WTC11 (cell line): ENCODE measurements at regions not wholly inside any gene's neighbourhood (a gene's known extent, or its start where the extent isn't known, plus 50 kb on each side); places are given as distances from the start of the nearest gene placed in this dataset.

ENCODE experiments used
- ATAC-seq: fragments of 200-7000 bp; cut with Tn5 transposase; 2 replicates; pipeline ENCODE4 v1.10.0; 2021; ENCODE audit warnings: mild to moderate bottlenecking, moderate library complexity
- CTCF ChIA-PET: fragments of 300-600 bp; sonication (Branson Sonifier 250); formaldehyde crosslinking; loops from one replicate; lab custom pipeline; 2021; ENCODE audit warnings: antibody characterized with exemption; lab: Charles Lee
- POLR2A ChIA-PET: fragments of 350-600 bp; sonication (Branson Sonifier 250); formaldehyde crosslinking; loops from one replicate; lab custom pipeline; 2021; ENCODE audit warnings: antibody characterized with exemption; lab: Charles Lee
- DNase-seq: peaks from one replicate; pipeline ENCODE4 v3.0.0; 2021; ENCODE audit warnings: low spot score
- H3K27ac Mint-ChIP-seq: 2 replicates; pipeline ENCODE4 v1.8.0; 2021; ENCODE audit warnings: mixed read lengths
- H3K27me3 Mint-ChIP-seq: 2 replicates; pipeline ENCODE4 v1.8.0; 2021; ENCODE audit warnings: low read depth, mild to moderate bottlenecking, moderate library complexity, mixed read lengths
- H3K36me3 Mint-ChIP-seq: 2 replicates; pipeline ENCODE4 v1.8.0; 2021; ENCODE audit warnings: mixed read lengths
- H3K4me1 Mint-ChIP-seq: 2 replicates; pipeline ENCODE4 v1.8.0; 2022; ENCODE audit warnings: mixed read lengths
- H3K4me3 Mint-ChIP-seq: 2 replicates; pipeline ENCODE4 v1.8.0; 2021; ENCODE audit warnings: mild to moderate bottlenecking, moderate library complexity, mixed read lengths
- H3K9me3 Mint-ChIP-seq: 2 replicates; pipeline ENCODE4 v1.8.0; 2021; ENCODE audit warnings: mixed read lengths
- AR ChIP-seq: fragments of 250-450 bp; sonication (Bioruptor Pico); IDR thresholded peaks from 2 replicates; pipeline ENCODE4 v1.9.0; 2021; ENCODE audit warnings: mild to moderate bottlenecking
- ATF1 ChIP-seq: sonication (generic); formaldehyde crosslinking; IDR thresholded peaks from 2 replicates; pipeline ENCODE4 v1.8.1; 2023; ENCODE audit warnings: mild to moderate bottlenecking, moderate library complexity, missing genetic modification reagents
- ATF6 ChIP-seq: sonication (generic); formaldehyde crosslinking; IDR thresholded peaks from 2 replicates; pipeline ENCODE4 v1.8.1; 2023; ENCODE audit warnings: mild to moderate bottlenecking, missing genetic modification reagents
- CBFB ChIP-seq: sonication (generic); formaldehyde crosslinking; IDR thresholded peaks from 2 replicates; pipeline ENCODE4 v1.8.1; 2022; ENCODE audit warnings: mild to moderate bottlenecking, low read depth, missing genetic modification reagents
- CREB1 ChIP-seq: sonication (generic); formaldehyde crosslinking; IDR thresholded peaks from 2 replicates; pipeline ENCODE4 v1.8.0; 2023; ENCODE audit warnings: mild to moderate bottlenecking, missing genetic modification reagents
- EMX1 ChIP-seq: fragments of 250-450 bp; sonication (Bioruptor Pico); IDR thresholded peaks from 2 replicates; pipeline ENCODE4 v1.8.0; 2021; ENCODE audit warnings: mild to moderate bottlenecking
- ERG ChIP-seq: fragments of 250-450 bp; sonication (Bioruptor Pico); IDR thresholded peaks from 2 replicates; pipeline ENCODE4 v1.8.0; 2021; ENCODE audit warnings: mild to moderate bottlenecking
- ETV6 ChIP-seq: sonication (generic); formaldehyde crosslinking; IDR thresholded peaks from 2 replicates; pipeline ENCODE4 v1.8.1; 2022; ENCODE audit warnings: mild to moderate bottlenecking, missing genetic modification reagents
- FOXK1 ChIP-seq: sonication (generic); formaldehyde crosslinking; IDR thresholded peaks from 2 replicates; pipeline ENCODE4 v1.8.0; 2022; ENCODE audit warnings: mild to moderate bottlenecking, moderate library complexity, missing genetic modification reagents
- GTF2I ChIP-seq: fragments of 250-450 bp; sonication (Bioruptor Pico); conservative IDR thresholded peaks from 2 replicates; pipeline ENCODE4 v1.4.0; 2021; ENCODE audit warnings: mild to moderate bottlenecking
- MAX ChIP-seq: sonication (generic); formaldehyde crosslinking; IDR thresholded peaks from 2 replicates; pipeline ENCODE4 v1.8.0; 2022; ENCODE audit warnings: mild to moderate bottlenecking, missing genetic modification reagents
- NFE2L1 ChIP-seq: sonication (generic); formaldehyde crosslinking; IDR thresholded peaks from 2 replicates; pipeline ENCODE4 v1.8.1; 2023; ENCODE audit warnings: missing genetic modification reagents
- NR1H2 ChIP-seq: sonication (generic); formaldehyde crosslinking; IDR thresholded peaks from 2 replicates; pipeline ENCODE4 v1.9.0; 2021; ENCODE audit warnings: mild to moderate bottlenecking, moderate library complexity, missing genetic modification reagents
- NR2C2 ChIP-seq: sonication (generic); formaldehyde crosslinking; IDR thresholded peaks from 2 replicates; pipeline ENCODE4 v1.8.0; 2022; ENCODE audit warnings: mild to moderate bottlenecking, missing genetic modification reagents
- NR3C1 ChIP-seq: sonication (generic); formaldehyde crosslinking; conservative IDR thresholded peaks from 2 replicates; pipeline ENCODE4 v1.8.1; 2023; ENCODE audit warnings: low read depth, mild to moderate bottlenecking, missing genetic modification reagents
- PREB ChIP-seq: sonication (generic); formaldehyde crosslinking; IDR thresholded peaks from 2 replicates; pipeline ENCODE4 v1.8.1; 2022; ENCODE audit warnings: mild to moderate bottlenecking, missing genetic modification reagents, moderate library complexity, borderline replicate concordance
- PRRX2 ChIP-seq: fragments of 250-450 bp; sonication (Bioruptor Pico); IDR thresholded peaks from 2 replicates; pipeline ENCODE4 v1.8.0; 2021; ENCODE audit warnings: mild to moderate bottlenecking
- TCF7 ChIP-seq: sonication (generic); formaldehyde crosslinking; IDR thresholded peaks from 2 replicates; pipeline ENCODE4 v1.8.0; 2022; ENCODE audit warnings: mild to moderate bottlenecking, low read depth, missing genetic modification reagents, moderate library complexity
- TEAD1 ChIP-seq: sonication (generic); formaldehyde crosslinking; IDR thresholded peaks from 2 replicates; pipeline ENCODE4 v1.8.0; 2022; ENCODE audit warnings: mild to moderate bottlenecking, missing genetic modification reagents
- ZNF121 ChIP-seq: sonication (generic); formaldehyde crosslinking; IDR thresholded peaks from 2 replicates; pipeline ENCODE4 v1.8.0; 2023; ENCODE audit warnings: missing genetic modification reagents
- ZNF138 ChIP-seq: sonication (generic); formaldehyde crosslinking; conservative IDR thresholded peaks from 2 replicates; pipeline ENCODE4 v1.8.1; 2022; ENCODE audit warnings: mild to moderate bottlenecking, moderate library complexity, missing genetic modification reagents
- ZNF263 ChIP-seq: sonication (generic); formaldehyde crosslinking; IDR thresholded peaks from 2 replicates; pipeline ENCODE4 v1.8.1; 2022; ENCODE audit warnings: low read depth, mild to moderate bottlenecking, moderate library complexity, missing genetic modification reagents
- ZNF416 ChIP-seq: fragments of 250-450 bp; sonication (Bioruptor Pico); IDR thresholded peaks from 2 replicates; pipeline ENCODE4 v1.9.0; 2021; ENCODE audit warnings: mild to moderate bottlenecking, inconsistent platforms
- ZNF671 ChIP-seq: fragments of 250-450 bp; sonication (Bioruptor Pico); IDR thresholded peaks from 2 replicates; pipeline ENCODE4 v1.8.0; 2021; ENCODE audit warnings: mild to moderate bottlenecking

GRCh38 chr3:13149330-13150108, 76.3 kb upstream of the IQSEC1 start:
- peak; percentile 8 for DNase-seq
- no peak overlapping the region for H3K4me3 Mint-ChIP-seq
- H3K9me3 Mint-ChIP-seq = peaks cover 11% of the 10 kb centered on the region
- H3K27ac Mint-ChIP-seq = no peak overlapping the region; the same call in 1 of the 2 replicates
- H3K4me1 Mint-ChIP-seq = peaks cover 8% of the 10 kb centered on the region
- no peaks in the 10 kb centered on the region for H3K27me3 Mint-ChIP-seq
- ChIA-PET CTCF (interaction anchor here (1.8 kb wide), 1 partner anchor 58 kb away, joined by 7 read pairs; no protein-coding TSS in a partner anchor), POLR2A (no interaction called here)
- peak; percentile 14; the same call in 1 of the 2 replicates for ATAC-seq
- peaks cover 3% of the 10 kb centered on the region for H3K36me3 Mint-ChIP-seq
- TF ChIP-seq ATF6 (CRISPR knock-in tag) = no peak
- TF ChIP-seq EMX1 (CRISPR knock-in tag) = no peak
- no peak for TF ChIP-seq ZNF671 (CRISPR knock-in tag)
- TF ChIP-seq ERG (CRISPR knock-in tag) = no peak
- TF ChIP-seq NR2C2 = no peak
- no peak for TF ChIP-seq CBFB
- TF ChIP-seq PRRX2 = no peak
- TF ChIP-seq AR (CRISPR knock-in tag) = no peak
- no peak for TF ChIP-seq ATF1
- no peak for TF ChIP-seq NR1H2 (CRISPR knock-in tag)

GRCh38 chr3:13148561-13149329, 75.5 kb upstream of the IQSEC1 start:
- Mint-ChIP-seq H3K27ac (no peak overlapping the region), H3K4me3 (no peak overlapping the region), H3K9me3 (peaks cover 10% of the 10 kb centered on the region; the same call in 1 of the 2 replicates), H3K4me1 (peaks cover 6% of the 10 kb centered on the region), H3K27me3 (no peaks in the 10 kb centered on the region), H3K36me3 (0 out of 2 replicates have a peak, but pooled peaks cover 2% of the 10 kb centered on the region)
- ATAC-seq (no peak), DNase-seq (peak; percentile 12)
- CTCF ChIA-PET = interaction anchor here (1.8 kb wide), 1 partner anchor 57 kb away, joined by 7 read pairs; no protein-coding TSS in a partner anchor
- POLR2A ChIA-PET = no interaction called here
- TF ChIP-seq ZNF263 (CRISPR knock-in tag) (no peak), ZNF416 (no peak), TCF7 (CRISPR knock-in tag) (no peak), TEAD1 (CRISPR knock-in tag) (no peak), MAX (CRISPR knock-in tag) (no peak), FOXK1 (CRISPR knock-in tag) (no peak), ERG (CRISPR knock-in tag) (no peak), NFE2L1 (CRISPR knock-in tag) (no peak), ZNF121 (CRISPR knock-in tag) (no peak), ZNF138 (CRISPR knock-in tag) (no peak), CREB1 (CRISPR knock-in tag) (no peak), PREB (CRISPR knock-in tag) (no peak), ETV6 (CRISPR knock-in tag) (no peak), NR3C1 (no peak), GTF2I (CRISPR knock-in tag) (no peak), ZNF671 (CRISPR knock-in tag) (no peak), CBFB (no peak)
